GM21360 (cell line): ENCODE measurements at regions not wholly inside any gene's neighbourhood (a gene's known extent, or its start where the extent isn't known, plus 50 kb on each side); places are given as distances from the start of the nearest gene placed in this dataset.
"Not testable (repeated sequence)": the region's sequence is repeated elsewhere in the genome, so short reads cannot be mapped to it uniquely, and the experiment has no call there.

ENCODE experiments used
- ATAC-seq: cut with Tn5 transposase; IDR thresholded peaks from one replicate; pipeline ENCODE4 v1.9.1; 2021; ENCODE audit warnings: mild to moderate bottlenecking, moderate library complexity; ENCODE audit not compliant: unreplicated experiment

DNA sequence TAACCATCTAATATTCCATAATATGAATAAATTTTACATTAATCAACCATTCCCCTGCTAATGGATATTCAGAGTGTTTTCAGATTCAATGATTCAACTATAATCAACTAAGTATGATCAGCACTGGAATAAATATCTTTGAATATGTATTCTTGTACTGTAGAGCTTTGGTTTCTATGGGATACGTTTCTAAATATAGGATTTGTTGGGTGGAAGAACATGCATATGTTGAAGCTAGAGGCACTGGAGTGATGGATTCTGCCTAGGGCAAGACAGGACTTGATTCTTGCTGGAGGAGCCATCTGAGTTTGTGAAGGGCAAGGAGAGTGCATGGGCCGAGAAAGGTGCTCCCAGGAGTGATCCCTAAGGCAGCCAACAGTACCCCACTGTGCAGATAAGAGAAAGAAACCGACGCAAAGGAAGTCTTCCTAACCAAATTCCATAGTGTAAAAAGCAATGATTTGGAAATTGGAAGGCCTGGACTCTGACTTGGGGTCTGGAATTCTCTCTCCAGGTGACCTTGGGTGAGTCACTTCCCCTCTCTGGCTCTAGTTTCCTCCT is 418.7 kb downstream of the PREX1 start:
- ATAC-seq, result no peak

DNA sequence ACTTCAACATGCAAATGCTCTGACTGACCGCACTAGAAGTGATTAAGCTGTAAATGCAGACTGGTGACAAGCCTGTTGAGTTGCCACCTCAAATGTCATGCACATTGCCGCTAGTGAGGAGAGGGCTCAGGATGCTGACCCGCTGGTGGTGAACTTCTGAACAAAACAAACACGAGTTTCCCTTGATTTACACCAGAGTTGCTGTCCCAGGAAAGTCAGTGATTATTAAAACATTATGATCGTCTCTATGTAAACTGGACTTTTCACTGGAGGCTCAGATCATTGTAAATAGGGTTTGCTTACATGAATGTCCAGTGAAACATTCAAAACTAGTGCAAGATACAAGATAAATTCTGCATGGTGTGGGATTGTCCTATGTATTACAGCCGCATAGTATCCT is 420.1 kb downstream of the PREX1 start:
- no peak for ATAC-seq

DNA sequence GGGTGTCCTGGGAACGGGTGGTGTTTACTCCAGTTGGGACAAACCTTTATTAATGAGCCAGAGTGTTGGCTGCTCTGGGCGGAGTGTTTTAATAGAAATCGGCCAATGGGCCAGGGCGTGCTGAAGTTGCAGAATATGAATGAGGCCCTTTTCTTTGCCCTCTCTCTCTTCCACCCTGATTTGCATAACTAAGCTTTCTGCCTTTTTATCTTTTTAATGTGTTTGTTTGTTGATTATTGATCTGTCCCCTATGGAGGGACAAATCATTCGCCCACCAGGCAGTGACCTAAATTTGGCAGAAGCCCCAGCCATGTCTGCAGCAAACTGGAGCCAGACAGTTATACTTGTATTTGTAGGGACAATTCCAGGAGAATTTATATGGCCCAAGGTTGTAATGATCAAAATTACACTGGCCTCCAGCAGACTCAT is 420.9 kb downstream of the PREX1 start:
- ATAC-seq, result no peak

DNA sequence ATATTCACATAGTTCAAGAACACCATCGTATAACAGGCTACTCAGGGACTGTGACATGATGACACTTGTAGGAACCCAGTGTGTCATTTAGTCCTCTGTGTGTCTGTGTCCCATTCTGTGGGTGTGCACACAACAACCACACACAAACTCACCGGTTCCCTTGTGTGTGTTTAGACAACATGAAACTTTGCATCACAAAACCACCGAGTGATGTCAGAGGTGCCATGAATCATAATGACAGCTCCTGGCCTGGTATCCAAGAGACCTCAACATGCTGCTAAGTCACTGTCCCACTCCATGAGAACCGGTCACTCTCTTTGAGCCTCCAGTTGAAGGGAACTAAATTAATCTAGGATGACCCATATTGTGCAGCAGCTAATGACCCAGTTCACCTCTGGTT is 421.3 kb downstream of the PREX1 start:
- no peak for ATAC-seq

DNA sequence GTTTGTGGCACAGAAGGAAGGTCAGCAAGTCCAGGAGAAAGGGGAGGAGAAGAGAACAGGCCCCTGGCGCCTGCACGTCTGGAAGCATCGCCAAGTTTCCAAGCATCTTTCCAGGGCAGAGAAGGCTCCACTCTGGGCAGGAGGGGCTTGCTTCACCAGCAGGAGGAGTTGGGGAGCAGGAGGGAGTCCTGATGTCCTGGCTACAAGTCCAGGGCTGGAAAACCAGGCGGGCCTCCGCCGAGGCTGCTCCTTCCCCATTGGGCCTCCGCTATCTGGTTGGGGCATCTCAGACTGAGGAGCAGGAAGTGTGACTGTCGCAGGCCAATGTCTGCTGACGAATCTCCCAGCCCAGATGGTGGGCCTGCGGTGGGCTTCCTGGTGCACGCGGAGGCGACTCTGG is 421.9 kb downstream of the PREX1 start:
- no peak for ATAC-seq

DNA sequence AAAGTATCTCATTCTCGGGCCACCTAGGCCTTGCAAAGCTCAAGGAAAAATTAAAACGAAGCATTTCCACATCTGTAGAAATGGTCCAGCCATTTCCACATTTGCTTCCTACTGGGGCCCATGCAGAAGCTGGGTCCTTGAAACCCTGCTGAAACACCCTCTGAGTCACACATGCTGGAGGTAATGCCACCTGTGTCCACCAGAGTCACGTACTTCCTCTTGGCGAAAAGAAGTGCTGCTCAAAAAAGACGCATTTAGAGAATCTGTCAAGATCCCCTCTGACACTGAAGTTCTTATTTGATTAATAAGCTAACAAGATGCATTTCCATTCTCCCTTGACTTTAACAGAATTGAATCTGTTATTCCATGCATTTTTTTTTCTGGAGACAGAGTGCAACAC is 423.2 kb downstream of the PREX1 start:
- no peak for ATAC-seq

- no peak for ATAC-seq
Observed at GRCh38 chr20:48403167-48403761, 424.5 kb downstream of the PREX1 start.

DNA sequence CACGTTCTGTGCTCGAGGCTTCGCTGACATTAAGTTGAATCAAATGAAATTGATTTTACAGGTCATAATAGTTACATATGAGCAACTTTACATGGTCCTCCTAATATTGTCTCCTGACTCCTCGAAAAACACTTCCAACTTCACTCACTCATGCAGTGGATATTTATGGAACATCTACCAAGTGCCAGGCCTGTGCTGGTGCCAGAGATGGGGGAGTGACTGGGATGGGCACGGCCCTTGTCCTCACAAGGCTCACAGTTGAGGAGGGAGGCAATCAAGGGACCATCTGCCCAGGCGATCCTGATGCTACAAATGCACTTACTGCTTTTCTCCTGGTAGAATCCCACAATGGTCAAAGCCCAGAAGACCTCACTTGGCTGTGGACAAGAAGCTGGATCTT is 426.4 kb downstream of the PREX1 start:
- ATAC-seq, result no peak

GRCh38 chr20:48400009-48400408 is 427.8 kb downstream of the PREX1 start:
- ATAC-seq, result no peak

DNA sequence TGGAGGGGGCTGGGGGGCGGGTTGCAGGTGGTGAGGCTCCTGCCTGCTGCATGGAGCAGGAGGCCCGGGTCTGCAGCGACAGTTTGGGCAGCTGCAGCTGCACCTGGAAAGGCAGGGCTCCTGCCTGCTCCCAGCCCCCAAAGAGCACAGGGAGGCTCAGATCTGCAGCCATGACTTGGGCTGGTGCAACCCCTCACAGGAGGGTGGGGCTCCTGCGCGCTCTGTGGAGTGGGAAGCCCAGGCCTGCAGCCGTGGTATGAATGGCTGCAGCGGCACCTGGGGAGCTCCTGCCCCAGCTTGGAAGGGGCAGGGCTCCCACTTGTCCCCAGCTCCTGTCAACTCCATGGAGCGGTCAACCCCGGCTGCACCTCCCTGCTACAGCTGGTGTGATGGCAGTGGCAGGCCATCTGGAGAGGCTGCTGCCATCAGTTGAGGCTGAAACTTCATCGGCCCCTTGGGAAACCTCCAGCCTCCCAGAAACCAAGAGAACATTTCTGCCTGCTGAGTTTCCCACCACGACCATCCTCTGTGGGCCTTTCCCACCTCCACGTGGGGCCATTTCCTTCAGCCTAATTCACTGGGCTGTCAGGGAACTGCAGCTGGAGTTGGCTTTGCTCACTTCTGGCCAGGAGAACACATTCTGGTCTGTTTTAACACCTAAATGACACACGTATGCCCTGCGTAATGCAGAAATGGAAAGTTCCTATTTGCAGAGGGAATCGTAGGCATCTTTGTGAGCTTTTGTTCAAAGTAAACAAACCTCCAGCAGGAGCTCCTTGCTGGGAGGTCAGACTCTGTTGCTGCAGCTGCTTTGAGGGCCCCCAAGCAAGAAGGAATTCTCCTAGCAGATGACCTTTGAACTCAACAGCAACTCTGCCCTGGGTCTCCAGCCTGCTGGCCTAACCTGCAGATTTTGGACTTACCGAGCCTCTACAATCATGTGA is 429.0 kb downstream of the PREX1 start:
- ATAC-seq, result no peak

GRCh38 chr20:48396981-48397861 is 430.6 kb downstream of the PREX1 start:
- not testable (repeated sequence) for ATAC-seq

DNA sequence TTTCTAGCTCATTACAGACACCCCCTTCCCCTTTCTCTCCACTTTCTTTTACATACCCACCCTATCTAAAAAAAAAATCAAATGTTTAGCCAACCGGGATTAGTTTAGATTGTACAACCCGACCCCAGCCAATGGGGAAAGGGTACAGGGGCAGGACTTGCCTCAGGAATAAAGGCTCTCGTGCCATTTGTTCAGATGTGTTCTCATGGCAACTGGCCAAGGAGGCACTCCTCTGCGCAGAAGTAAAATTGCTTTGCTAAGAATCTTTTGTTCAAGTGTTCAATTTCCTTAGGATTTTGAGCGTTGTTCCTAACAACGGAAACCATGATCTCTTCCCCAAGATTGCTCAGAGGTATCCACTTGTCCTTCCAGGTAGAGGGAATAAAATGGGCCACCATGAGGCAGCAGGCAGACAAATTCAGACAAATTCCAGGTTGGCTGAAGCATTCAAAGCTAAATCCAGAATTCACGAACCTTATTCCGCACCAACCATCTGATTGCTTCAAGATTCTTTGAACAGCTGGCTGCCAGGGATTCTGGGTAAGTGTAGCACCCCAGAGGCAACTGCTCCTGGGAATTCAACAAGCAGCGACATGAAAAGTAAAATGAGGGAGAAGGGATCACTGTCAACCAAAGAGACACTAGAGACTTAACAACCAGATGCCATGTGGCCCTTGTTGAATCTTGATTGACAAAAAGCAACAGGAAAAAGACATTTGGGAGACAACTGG is 431.8 kb downstream of the PREX1 start:
- no peak for ATAC-seq

GRCh38 chr20:48394415-48395081 is 433.3 kb downstream of the PREX1 start:
- ATAC-seq, result no peak

DNA sequence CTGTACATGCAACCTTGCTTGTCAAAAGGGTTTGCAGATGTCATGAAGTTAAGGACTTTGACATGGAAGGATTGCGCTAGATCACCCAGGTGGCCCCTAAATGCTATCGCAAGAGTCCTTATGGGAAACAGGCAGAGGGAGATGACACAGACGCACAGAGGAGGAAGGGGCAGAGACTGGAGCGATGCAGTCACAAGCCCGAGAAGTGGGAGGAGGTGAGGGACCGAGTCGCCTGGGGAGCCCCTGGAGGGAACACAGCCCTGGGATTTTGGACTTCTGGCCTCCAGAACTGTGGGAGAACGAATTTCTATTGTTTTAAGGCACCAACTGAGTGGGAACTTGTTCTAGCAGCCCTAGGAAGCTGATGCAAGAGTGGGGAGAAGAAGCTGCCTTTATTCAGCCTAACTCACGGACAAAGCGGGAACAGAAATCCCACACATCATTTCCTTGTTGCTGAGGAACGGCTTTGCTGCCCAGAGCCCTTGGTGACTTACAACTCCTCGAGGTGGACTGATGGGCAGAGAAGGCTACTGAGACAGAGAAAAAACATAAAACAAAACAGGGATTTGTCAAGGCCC is 434.0 kb downstream of the PREX1 start:
- no peak for ATAC-seq

DNA sequence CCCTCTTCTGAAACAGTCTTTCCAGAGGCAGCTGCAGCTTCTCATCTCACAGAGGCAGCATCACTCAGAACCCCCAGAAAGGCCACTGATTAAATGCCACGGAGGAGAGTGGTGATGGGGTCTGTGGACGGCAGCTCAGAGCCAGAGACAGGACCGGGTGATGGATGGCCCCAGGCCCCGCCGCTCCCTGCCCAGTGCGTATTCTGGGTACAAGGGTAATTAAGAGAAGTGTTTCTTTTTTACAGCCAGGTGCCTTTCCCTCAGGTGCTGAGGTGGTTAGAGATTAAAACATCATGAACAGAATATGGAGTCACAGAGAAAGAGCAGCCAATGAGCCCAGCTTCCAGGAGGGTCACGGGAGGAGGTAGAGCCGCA is 434.5 kb downstream of the PREX1 start:
- ATAC-seq, result no peak

- ATAC-seq, result no peak
Observed at GRCh38 chr20:48392407-48393310, 435.1 kb downstream of the PREX1 start.

- no peak for ATAC-seq
Observed at GRCh38 chr20:48390981-48391380, 436.8 kb downstream of the PREX1 start.

GRCh38 chr20:48387675-48388074 is 440.1 kb downstream of the PREX1 start:
- ATAC-seq, result no peak

GRCh38 chr20:48385527-48385926 is 442.3 kb downstream of the PREX1 start:
- no peak for ATAC-seq
